ENCODE measurements at regions not wholly inside any gene's neighbourhood (a gene's known extent, or its start where the extent isn't known, plus 50 kb on each side); places are given as distances from the start of the nearest gene placed in this dataset.

GRCh38 chr4:149277705-149278104 lies 537.9 kb downstream of the IQCM start:
- no peak for FAIRE-seq
- H3K4me1 ChIP-seq (ENCODE audit: control insufficient read depth, insufficient read depth, low read length): no peaks in the 10 kb centered on the region
- no peaks in the 10 kb centered on the region for H4K20me1 ChIP-seq (ENCODE audit: control insufficient read depth, insufficient read depth)
- no peaks in the 10 kb centered on the region for H3K36me3 ChIP-seq (ENCODE audit: control insufficient read depth in 2 of 2, insufficient read depth in 2 of 2, low read length in 1 of 2)
- H3K9me3 ChIP-seq (replicated peaks; ENCODE audit: control insufficient read depth, insufficient read depth, low read length): no peaks in the 10 kb centered on the region
- H3K79me2 ChIP-seq (ENCODE audit: control insufficient read depth, insufficient read depth, low read length): no peaks in the 10 kb centered on the region
- H3K4me2 ChIP-seq (ENCODE audit: control insufficient read depth, insufficient read depth): no peak overlapping the region
- no peaks in the 10 kb centered on the region for H3K27me3 ChIP-seq (replicated peaks in 1 of 2; ENCODE audit: control insufficient read depth in 2 of 2, insufficient read depth in 2 of 2, low read length in 1 of 2)
- CTCF ChIA-PET: interaction anchor here (1.3 kb wide), 1 partner anchor 14 kb away, joined by 6 read pairs; no protein-coding TSS in a partner anchor
- H3K4me3 ChIP-seq: no peak overlapping the region
- no TSS peak for BruUV-seq (replicated peaks)
- TF ChIP-seq JUNB (IDR thresholded peaks at IDR 0.05) (no peak), RELA (IDR thresholded peaks at IDR 0.05; ENCODE audit: borderline replicate concordance, partially characterized antibody) (no peak), IRF5 (IDR thresholded peaks at IDR 0.05; ENCODE audit: borderline replicate concordance) (no peak), TCF7 (IDR thresholded peaks at IDR 0.05; ENCODE audit: borderline replicate concordance) (no peak)
- WGBS (ENCODE audit: insufficient coverage, insufficient replicate concordance, low lambda C conversion rate, missing lambda C conversion rate): 56% methylated on average over 2 of the region's 2 CpGs
- POLR2A ChIA-PET: no interaction called here
- intact Hi-C loops (cut with micrococcal nuclease; ENCODE audit: unreplicated experiment): loop anchor here (5.0 kb wide), 1 partner anchor 635 kb away; no protein-coding TSS in a partner anchor
- no peak for DNase-seq (ENCODE audit: low read depth, low spot score)
- in situ Hi-C loops (cut with MboI): no loop called here
- ATAC-seq: no peak
- H2AFZ ChIP-seq (ENCODE audit: control insufficient read depth, low read depth, low read length): no peak overlapping the region
- H3K27ac ChIP-seq (ENCODE audit: control insufficient read depth, insufficient read depth): no peak overlapping the region
- SMC1A ChIA-PET (ENCODE audit: uncharacterized antibody, unreplicated experiment): no interaction called here
- H3K9ac ChIP-seq (ENCODE audit: control insufficient read depth, insufficient read depth, low read length): no peak overlapping the region
- RAD21 ChIA-PET (ENCODE audit: unreplicated experiment): no interaction called here

GRCh38 chr4:149269835-149270234 lies 545.8 kb downstream of the IQCM start:
- no peaks in the 10 kb centered on the region for H4K20me1 ChIP-seq (ENCODE audit: control insufficient read depth, insufficient read depth)
- H3K4me2 ChIP-seq (ENCODE audit: control insufficient read depth, insufficient read depth): no peak overlapping the region
- H3K9ac ChIP-seq (ENCODE audit: control insufficient read depth, insufficient read depth, low read length): no peak overlapping the region
- no TSS peak for BruUV-seq (replicated peaks)
- H3K27me3 ChIP-seq (replicated peaks in 1 of 2; ENCODE audit: control insufficient read depth in 2 of 2, insufficient read depth in 2 of 2, low read length in 1 of 2): no peaks in the 10 kb centered on the region
- 89% methylated on average over 1 of the region's 1 CpG for WGBS (ENCODE audit: insufficient coverage, insufficient replicate concordance, low lambda C conversion rate, missing lambda C conversion rate)
- FAIRE-seq (no peak), DNase-seq (ENCODE audit: low read depth, low spot score) (no peak), ATAC-seq (no peak)
- H3K9me3 ChIP-seq (replicated peaks; ENCODE audit: control insufficient read depth, insufficient read depth, low read length): no peaks in the 10 kb centered on the region
- H3K36me3 ChIP-seq (ENCODE audit: control insufficient read depth in 2 of 2, insufficient read depth in 2 of 2, low read length in 1 of 2): no peaks in the 10 kb centered on the region
- RAD21 ChIA-PET (ENCODE audit: unreplicated experiment): no interaction called here
- intact Hi-C loops (cut with micrococcal nuclease; ENCODE audit: unreplicated experiment): no loop called here
- POLR2A ChIA-PET: no interaction called here
- no peaks in the 10 kb centered on the region for H3K79me2 ChIP-seq (ENCODE audit: control insufficient read depth, insufficient read depth, low read length)
- no peak overlapping the region for H3K27ac ChIP-seq (ENCODE audit: control insufficient read depth, insufficient read depth)
- in situ Hi-C loops (cut with MboI): no loop called here
- no peaks in the 10 kb centered on the region for H3K4me1 ChIP-seq (ENCODE audit: control insufficient read depth, insufficient read depth, low read length)
- CTCF ChIA-PET: interaction anchor here (1.5 kb wide), 1 partner anchor 8 kb away, joined by 3 read pairs; no protein-coding TSS in a partner anchor
- H3K4me3 ChIP-seq: no peak overlapping the region
- no peak overlapping the region for H2AFZ ChIP-seq (ENCODE audit: control insufficient read depth, low read depth, low read length)
- TF ChIP-seq NBN (IDR thresholded peaks at IDR 0.05) (no peak), KDM1A (IDR thresholded peaks at IDR 0.05; ENCODE audit: borderline replicate concordance) (no peak)
- SMC1A ChIA-PET (ENCODE audit: uncharacterized antibody, unreplicated experiment): interaction anchor here (1.4 kb wide), 1 partner anchor 13 kb away, joined by 3 read pairs; no protein-coding TSS in a partner anchor

Data from GM12878 (cell line).